ENCODE measurements at regions not wholly inside any gene's neighbourhood (a gene's known extent, or its start where the extent isn't known, plus 50 kb on each side); places are given as distances from the start of the nearest gene placed in this dataset.
"Not testable (repeated sequence)": the region's sequence is repeated elsewhere in the genome, so short reads cannot be mapped to it uniquely, and the experiment has no call there.

- no peak for ATAC-seq
- Mint-ChIP-seq H3K9me3 (peaks cover 0 to 6% of the 10 kb centered on the region in 2 donors), H3K4me3 (no peak overlapping the region), H3K27ac (no peak overlapping the region), H3K4me1 (no peaks in the 10 kb centered on the region), H3K27me3 (no peaks in the 10 kb centered on the region)
- DNase-seq, result no peak
Measured at GRCh38 chr11:41519696-41520095, 60.2 kb upstream of the LRRC4C start.

- Mint-ChIP-seq H3K4me3 (no peak overlapping the region), H3K27ac (no peak overlapping the region), H3K9me3 (no peaks in the 10 kb centered on the region), H3K4me1 (no peaks in the 10 kb centered on the region), H3K27me3 (no peaks in the 10 kb centered on the region)
- DNase-seq (no peak), ATAC-seq (no peak)
Measured at GRCh38 chr11:41522391-41522790, 62.9 kb upstream of the LRRC4C start.

DNA sequence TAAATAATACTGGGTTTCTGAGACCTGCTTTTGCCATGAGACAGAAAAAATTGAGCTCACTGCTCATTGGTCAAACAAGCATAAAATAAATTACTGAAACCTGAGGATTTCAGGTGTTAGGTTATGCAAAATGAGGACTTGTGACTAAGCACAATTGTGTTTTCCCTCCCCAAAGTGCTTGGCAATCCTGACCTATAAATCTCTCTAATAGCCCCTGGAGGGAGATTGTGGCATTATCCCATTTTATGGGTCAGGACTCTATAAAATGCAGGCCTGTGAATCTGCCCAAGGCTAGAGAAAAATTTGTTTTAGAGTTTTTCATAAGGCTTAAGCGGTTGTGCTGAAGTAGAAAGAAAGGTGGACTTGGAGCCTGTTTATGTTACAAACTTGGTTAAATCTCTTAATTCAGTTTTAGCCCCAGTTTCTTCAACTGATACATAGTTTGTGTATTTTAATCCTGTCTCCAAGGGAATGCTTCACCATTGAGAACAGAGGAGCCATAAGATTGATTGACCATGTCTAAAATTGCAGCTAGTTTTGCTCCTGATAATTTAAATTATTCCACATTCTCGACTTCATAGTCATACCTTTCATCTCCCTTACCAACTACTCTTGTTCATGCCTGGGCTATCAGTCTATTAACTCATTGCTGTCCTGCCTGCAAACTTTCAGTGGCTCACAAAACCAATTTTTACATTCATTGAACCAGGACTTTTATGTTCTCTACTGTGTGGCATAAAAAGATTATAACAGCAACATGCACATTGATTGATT is 63.6 kb upstream of the LRRC4C start:
- Mint-ChIP-seq H3K27ac (no peak overlapping the region), H3K9me3 (no peaks in the 10 kb centered on the region), H3K27me3 (no peaks in the 10 kb centered on the region), H3K4me3 (no peak overlapping the region), H3K4me1 (no peaks in the 10 kb centered on the region)
- no peak for ATAC-seq
- DNase-seq, result no peak

DNA sequence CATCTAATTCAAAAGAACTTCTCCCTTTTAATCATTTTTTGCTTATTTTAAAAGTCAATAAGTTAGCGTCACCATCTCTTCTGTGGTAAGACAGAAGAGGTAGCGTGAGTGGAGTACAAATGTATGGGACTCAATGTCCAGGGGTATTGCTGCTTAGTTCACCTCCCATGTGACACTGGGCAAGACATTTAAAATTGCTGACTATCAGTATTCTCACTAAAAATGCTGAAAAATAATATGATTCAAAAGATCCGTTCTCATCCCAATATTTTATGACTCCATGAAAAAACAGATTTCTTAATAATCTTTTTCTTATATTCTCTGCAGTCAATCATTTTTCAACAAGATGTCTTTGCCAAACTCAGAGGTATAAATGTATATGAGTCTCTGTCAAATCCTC is 68.1 kb upstream of the LRRC4C start:
- DNase-seq (no peak), ATAC-seq (no peak)
- H3K27me3 Mint-ChIP-seq, result no peaks in the 10 kb centered on the region
- H3K27ac Mint-ChIP-seq, result no peak overlapping the region
- peaks cover 12 to 13% of the 10 kb centered on the region in 2 donors for H3K9me3 Mint-ChIP-seq
- H3K4me3 Mint-ChIP-seq, result no peak overlapping the region
- no peaks in the 10 kb centered on the region for H3K4me1 Mint-ChIP-seq

GRCh38 chr11:41532413-41532812 is 73.0 kb upstream of the LRRC4C start:
- ATAC-seq (no peak), DNase-seq (no peak)
- Mint-ChIP-seq H3K9me3 (peaks cover 13 to 18% of the 10 kb centered on the region in 2 donors), H3K4me3 (no peak overlapping the region), H3K27me3 (no peaks in the 10 kb centered on the region), H3K4me1 (no peaks in the 10 kb centered on the region), H3K27ac (no peak overlapping the region)

DNA sequence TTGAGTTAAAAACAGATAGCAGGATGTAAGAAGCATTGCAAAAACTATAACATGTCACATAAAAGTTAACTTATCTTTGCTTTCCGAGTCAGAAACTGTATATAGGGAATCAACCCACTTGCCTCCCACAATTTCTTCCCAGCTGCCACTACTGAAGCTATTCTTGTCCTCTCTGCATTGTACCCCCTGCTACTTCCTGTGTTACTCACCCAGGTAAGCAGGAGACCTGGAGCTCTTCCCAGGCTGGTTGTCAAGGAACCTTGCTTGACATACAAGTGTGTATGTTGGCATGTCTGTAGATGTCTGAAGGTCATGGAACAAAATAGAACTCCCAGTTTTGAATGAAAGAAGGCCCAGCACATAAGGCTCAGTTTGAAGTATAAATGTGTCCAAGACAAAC is 74.3 kb upstream of the LRRC4C start:
- DNase-seq, result no peak
- no peak overlapping the region for H3K27ac Mint-ChIP-seq
- ATAC-seq, result no peak
- H3K27me3 Mint-ChIP-seq, result no peaks in the 10 kb centered on the region
- peaks cover 16 to 19% of the 10 kb centered on the region in 2 donors for H3K9me3 Mint-ChIP-seq
- no peaks in the 10 kb centered on the region for H3K4me1 Mint-ChIP-seq
- no peak overlapping the region for H3K4me3 Mint-ChIP-seq

GRCh38 chr11:41534391-41534790 is 74.9 kb upstream of the LRRC4C start:
- Mint-ChIP-seq H3K4me1 (no peaks in the 10 kb centered on the region), H3K27ac (no peak overlapping the region), H3K9me3 (peaks cover 15 to 22% of the 10 kb centered on the region in 2 donors), H3K27me3 (no peaks in the 10 kb centered on the region), H3K4me3 (no peak overlapping the region)
- no peak for DNase-seq
- no peak for ATAC-seq

DNA sequence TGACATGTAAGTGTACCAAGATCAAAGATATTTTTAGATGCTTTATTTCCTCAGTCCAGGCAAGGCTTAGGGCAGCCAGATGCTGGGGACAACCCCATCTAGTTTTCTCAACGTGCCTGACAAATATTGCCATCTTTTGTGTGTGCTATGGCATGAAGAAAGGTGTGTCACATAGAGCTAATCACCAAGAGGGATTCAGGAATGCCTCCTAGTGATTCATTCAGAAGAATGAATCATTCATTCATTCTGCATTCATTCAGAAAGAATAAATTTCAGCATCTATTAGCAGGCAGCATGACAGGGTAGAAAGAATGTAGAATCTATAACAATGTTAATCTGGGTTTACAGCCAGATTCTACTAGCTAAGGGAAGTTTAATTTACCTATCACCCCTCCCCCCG is 75.4 kb upstream of the LRRC4C start:
- no peak overlapping the region for H3K4me3 Mint-ChIP-seq
- H3K9me3 Mint-ChIP-seq, result peaks cover 10 to 21% of the 10 kb centered on the region in 2 donors
- DNase-seq (no peak), ATAC-seq (no peak)
- H3K27ac Mint-ChIP-seq, result no peak overlapping the region
- no peaks in the 10 kb centered on the region for H3K4me1 Mint-ChIP-seq
- H3K27me3 Mint-ChIP-seq, result no peaks in the 10 kb centered on the region

DNA sequence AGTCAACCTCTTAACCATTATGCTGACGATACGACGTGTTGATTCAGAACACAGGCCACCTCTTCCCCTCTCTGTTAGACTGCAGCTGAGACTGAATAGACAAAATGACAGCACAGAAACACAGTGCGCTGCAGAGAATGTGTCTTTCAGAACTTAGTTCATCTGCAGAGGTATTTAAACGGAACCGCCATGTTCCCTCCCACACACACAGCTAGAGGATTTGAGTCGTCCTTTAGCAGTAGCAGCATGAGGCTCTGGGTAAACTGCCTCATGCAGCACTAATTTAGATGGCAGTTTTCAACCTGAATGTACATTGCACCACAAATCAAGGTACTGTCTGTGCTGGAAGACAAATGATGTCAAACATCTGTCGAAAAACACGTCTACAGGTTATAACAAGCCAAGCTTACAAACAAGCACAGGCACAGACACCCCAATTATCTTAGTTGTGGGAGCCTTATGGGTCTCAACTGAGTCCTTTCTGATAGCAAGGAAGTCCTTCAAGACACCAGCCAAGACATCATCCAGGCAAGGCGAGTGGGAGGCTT is 76.6 kb upstream of the LRRC4C start:
- Mint-ChIP-seq H3K9me3 (peaks cover 5 to 16% of the 10 kb centered on the region in 2 donors), H3K27me3 (no peaks in the 10 kb centered on the region), H3K4me1 (no peaks in the 10 kb centered on the region), H3K27ac (no peak overlapping the region), H3K4me3 (no peak overlapping the region)
- ATAC-seq (no peak), DNase-seq (no peak)

DNA sequence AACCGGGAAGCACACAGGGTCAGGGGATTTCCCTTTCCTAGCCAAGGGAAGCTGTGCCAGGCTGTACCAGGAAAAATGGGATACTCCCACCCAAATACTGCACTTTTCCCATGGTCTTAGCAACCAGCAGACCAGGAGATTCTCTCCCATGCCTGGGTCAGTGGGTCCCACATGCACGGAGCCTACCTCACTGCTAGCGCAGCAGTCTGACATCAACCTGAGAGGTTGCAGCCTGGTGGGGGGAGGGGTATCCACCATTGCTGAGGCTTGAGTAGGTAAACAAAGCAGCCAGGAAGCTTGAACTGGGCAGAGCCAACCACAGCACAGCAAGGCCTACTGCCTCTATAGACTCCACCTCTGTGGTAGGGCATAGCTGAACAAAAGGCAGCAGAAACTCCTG is 85.5 kb upstream of the LRRC4C start:
- ATAC-seq, H3K4me3 Mint-ChIP-seq, DNase-seq, H3K27ac Mint-ChIP-seq, H3K27me3 Mint-ChIP-seq, H3K4me1 Mint-ChIP-seq: not testable (repeated sequence)
- peaks cover 21 to 34% of the 10 kb centered on the region in 2 donors for H3K9me3 Mint-ChIP-seq

DNA sequence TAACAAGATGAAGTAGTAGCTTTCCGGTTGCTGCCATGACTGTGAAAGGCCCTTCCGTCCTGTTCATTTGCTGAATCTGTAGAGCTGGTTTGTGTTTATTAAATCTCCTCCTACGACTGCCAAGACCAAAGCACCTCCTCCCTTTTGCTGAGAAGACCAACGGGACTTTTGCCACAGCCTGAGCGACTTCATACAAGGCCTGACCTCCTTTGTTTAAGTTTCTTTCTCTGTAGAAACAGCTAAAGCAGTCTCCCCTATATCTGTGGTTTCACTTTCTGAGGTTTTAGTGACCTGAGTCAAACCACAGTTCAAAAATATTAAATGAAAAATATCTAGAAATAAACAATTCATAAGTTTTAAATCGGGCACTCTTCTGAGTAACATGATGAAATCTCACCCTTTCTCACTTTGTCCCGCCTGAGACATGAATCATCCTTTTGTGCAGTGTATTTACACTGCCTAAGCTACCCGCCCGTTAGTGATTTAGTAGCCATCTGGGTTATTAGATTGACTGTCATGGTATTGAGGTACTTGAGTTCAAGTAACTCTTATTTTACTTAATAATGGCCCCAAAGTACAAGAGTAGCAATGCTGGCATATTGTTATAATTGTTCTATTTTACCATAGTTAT is 119.1 kb upstream of the LRRC4C start:
- Mint-ChIP-seq H3K27me3 (no peaks in the 10 kb centered on the region), H3K4me3 (no peak overlapping the region), H3K9me3 (peaks cover 11 to 25% of the 10 kb centered on the region in 2 donors), H3K4me1 (no peaks in the 10 kb centered on the region), H3K27ac (no peak overlapping the region)
- no peak for DNase-seq
- no peak for ATAC-seq

GRCh38 chr11:41579546-41579945 is 120.1 kb upstream of the LRRC4C start:
- Mint-ChIP-seq H3K4me1 (no peaks in the 10 kb centered on the region), H3K27ac (no peak overlapping the region), H3K27me3 (no peaks in the 10 kb centered on the region), H3K4me3 (no peak overlapping the region), H3K9me3 (peaks cover 11 to 25% of the 10 kb centered on the region in 2 donors)
- ATAC-seq (no peak), DNase-seq (no peak)

DNA sequence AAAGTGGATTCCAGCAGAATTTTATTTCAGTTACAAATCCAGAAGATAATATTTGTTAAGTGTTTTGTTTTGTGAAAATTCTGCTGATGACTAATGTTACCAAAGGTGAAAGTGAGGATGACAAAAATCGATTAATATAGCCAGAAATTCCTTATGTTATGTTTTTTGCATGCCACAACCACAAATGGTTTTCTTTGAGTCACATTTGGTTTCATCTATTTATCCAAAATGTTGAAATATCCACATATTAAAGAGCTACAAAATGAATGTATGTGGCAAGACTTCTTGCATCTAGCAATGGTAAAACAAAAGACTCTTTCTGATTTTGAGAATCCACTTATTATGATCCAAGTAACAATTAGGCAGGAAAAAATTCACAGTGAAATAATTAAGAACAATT is 150.1 kb upstream of the LRRC4C start:
- ATAC-seq, result no peak
- no peaks in the 10 kb centered on the region for H3K27me3 Mint-ChIP-seq

GRCh38 chr11:41612415-41612814 is 153.0 kb upstream of the LRRC4C start:
- peaks cover 13 to 16% of the 10 kb centered on the region in 2 donors for H3K9me3 Mint-ChIP-seq
- H3K4me3 Mint-ChIP-seq, result no peak overlapping the region
- ATAC-seq (no peak), DNase-seq (no peak)
- H3K4me1 Mint-ChIP-seq, result no peaks in the 10 kb centered on the region
- H3K27me3 Mint-ChIP-seq, result no peaks in the 10 kb centered on the region
- H3K27ac Mint-ChIP-seq, result no peak overlapping the region

More for the DNA sequence above, 150.1 kb upstream of the LRRC4C start:
- no peaks in the 10 kb centered on the region for H3K4me1 Mint-ChIP-seq
- no peak overlapping the region for H3K4me3 Mint-ChIP-seq
- H3K9me3 Mint-ChIP-seq, result peaks cover 5 to 8% of the 10 kb centered on the region in 2 donors
- no peak for DNase-seq
- H3K27ac Mint-ChIP-seq, result no peak overlapping the region

DNA sequence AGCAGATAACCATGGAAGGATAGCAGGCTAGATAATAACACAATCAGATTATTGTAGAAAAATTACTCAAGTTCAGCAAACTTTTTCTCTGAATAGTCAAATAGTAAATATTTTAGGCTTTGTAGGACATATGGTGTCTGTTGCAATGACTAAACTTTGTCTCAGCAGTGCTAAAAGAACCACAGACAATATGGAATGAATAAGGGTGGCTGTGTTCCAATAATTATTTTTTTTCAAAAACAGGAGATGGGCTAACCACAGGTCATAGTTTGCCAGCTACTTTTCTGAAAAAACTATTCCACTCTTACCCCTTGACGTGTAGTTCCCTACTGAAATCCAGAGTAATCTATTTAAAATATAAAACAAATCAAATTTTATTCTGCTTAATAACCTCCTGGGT is 153.9 kb upstream of the LRRC4C start:
- H3K4me3 Mint-ChIP-seq, result no peak overlapping the region
- no peak overlapping the region for H3K27ac Mint-ChIP-seq
- no peak for DNase-seq
- no peak for ATAC-seq
- H3K9me3 Mint-ChIP-seq, result peaks cover 13 to 16% of the 10 kb centered on the region in 2 donors
- no peaks in the 10 kb centered on the region for H3K27me3 Mint-ChIP-seq
- no peaks in the 10 kb centered on the region for H3K4me1 Mint-ChIP-seq

DNA sequence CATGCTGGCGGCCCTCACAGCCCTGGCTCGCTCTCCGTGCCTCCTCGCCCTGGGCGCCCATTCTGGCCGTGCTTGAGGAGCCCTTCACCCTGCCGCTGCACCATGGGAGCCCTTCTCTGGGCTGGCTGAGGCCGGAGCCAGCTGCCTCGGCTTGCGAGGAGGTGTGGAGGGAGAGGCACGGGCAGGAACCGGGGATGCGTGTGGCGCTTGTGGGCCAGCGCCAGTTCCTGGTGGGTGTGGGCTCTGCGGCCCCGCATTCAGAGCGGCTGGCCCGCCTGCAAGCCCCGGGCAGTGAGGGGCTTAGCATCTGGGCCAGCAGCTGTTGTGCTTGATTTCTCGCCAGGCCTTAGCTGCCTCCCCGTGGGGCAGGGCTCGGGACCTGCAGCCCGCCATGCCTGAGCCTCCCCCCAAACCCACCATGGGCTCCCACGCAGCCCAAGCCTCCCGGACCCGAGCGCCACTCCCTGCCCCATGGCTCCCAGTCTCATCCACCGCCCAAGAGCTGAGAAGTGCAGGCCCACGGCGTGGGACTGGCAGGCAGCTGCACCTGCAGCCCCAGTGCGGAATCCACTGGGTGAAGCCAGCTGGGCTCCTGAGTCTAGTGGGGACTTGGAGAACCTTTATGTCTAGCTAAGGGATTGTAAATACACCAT is 163.4 kb upstream of the LRRC4C start:
- no peak overlapping the region for H3K27ac Mint-ChIP-seq

More for the DNA sequence above, 163.4 kb upstream of the LRRC4C start:
- DNase-seq, result no peak
- Mint-ChIP-seq H3K4me3 (no peak overlapping the region), H3K9me3 (peaks cover 0 to 29% of the 10 kb centered on the region in 2 donors), H3K27me3 (no peaks in the 10 kb centered on the region), H3K4me1 (no peaks in the 10 kb centered on the region)
- ATAC-seq, result no peak

Data from stimulated activated naive CD8-positive, alpha-beta T cell treated with anti-CD3 and anti-CD28 coated beads, Interleukin-15, amount 100 ng/mL, for 72 hours (primary cell).